ENCODE measurements at regions not wholly inside any gene's neighbourhood (a gene's known extent, or its start where the extent isn't known, plus 50 kb on each side); places are given as distances from the start of the nearest gene placed in this dataset.

DNA sequence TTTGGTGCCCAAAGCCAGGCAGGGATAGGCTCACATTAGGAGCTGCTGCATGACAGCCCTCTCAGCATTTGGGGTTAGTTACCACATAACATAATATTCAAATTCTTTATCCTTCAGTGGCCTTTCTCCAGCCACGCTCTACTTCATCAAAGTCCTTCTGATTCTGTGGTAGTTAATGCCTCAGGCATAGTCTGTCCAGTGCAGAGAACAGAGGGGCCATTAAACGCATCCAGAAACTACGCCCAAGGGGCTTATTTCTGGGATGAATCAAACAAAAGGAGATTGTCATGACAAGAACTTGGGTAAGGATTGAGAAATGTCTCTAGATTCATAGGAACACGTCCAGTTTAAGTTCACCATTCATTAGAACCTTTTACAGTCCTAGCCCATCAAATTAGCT is 183.4 kb upstream of the PLXNC1 start:
- H3K27me3 ChIP-seq (ENCODE audit: control insufficient read depth, insufficient read depth, low read length), result no peaks in the 10 kb centered on the region
- H3K9ac ChIP-seq (ENCODE audit: low read length), result no peak overlapping the region
- H3K4me1 ChIP-seq (ENCODE audit: control insufficient read depth, insufficient read depth, low read length), result no peaks in the 10 kb centered on the region

GRCh38 chr12:93966516-93967133 is 181.8 kb upstream of the PLXNC1 start:
- H3K9ac ChIP-seq (ENCODE audit: low read length), result no peak overlapping the region
- no peaks in the 10 kb centered on the region for H3K4me1 ChIP-seq (ENCODE audit: control insufficient read depth, insufficient read depth, low read length)
- no peaks in the 10 kb centered on the region for H3K9me3 ChIP-seq (ENCODE audit: control insufficient read depth, insufficient read depth, low read depth, low read length)
- H3K27me3 ChIP-seq (ENCODE audit: control insufficient read depth, insufficient read depth, low read length), result no peaks in the 10 kb centered on the region
- no peaks in the 10 kb centered on the region for H3K36me3 ChIP-seq (ENCODE audit: control insufficient read depth, insufficient read depth, low read length)
- H3K4me3 ChIP-seq (ENCODE audit: low read depth, low read length), result no peak overlapping the region
- H3K27ac ChIP-seq (ENCODE audit: low read depth, low read length), result no peak overlapping the region

More for the DNA sequence above, 183.4 kb upstream of the PLXNC1 start:
- Histone ChIP-seq H3K27ac (ENCODE audit: low read depth, low read length) (no peak overlapping the region), H3K4me3 (ENCODE audit: low read depth, low read length) (no peak overlapping the region), H3K9me3 (ENCODE audit: control insufficient read depth, insufficient read depth, low read depth, low read length) (no peaks in the 10 kb centered on the region), H3K36me3 (ENCODE audit: control insufficient read depth, insufficient read depth, low read length) (no peaks in the 10 kb centered on the region)

- Histone ChIP-seq H3K9ac (ENCODE audit: low read length) (no peak overlapping the region), H3K4me1 (ENCODE audit: control insufficient read depth, insufficient read depth, low read length) (no peaks in the 10 kb centered on the region), H3K27ac (ENCODE audit: low read depth, low read length) (no peak overlapping the region), H3K36me3 (ENCODE audit: control insufficient read depth, insufficient read depth, low read length) (no peaks in the 10 kb centered on the region), H3K9me3 (ENCODE audit: control insufficient read depth, insufficient read depth, low read depth, low read length) (no peaks in the 10 kb centered on the region), H3K27me3 (ENCODE audit: control insufficient read depth, insufficient read depth, low read length) (no peaks in the 10 kb centered on the region), H3K4me3 (ENCODE audit: low read depth, low read length) (no peak overlapping the region)
Observed at GRCh38 chr12:93967454-93967853, 180.9 kb upstream of the PLXNC1 start.

GRCh38 chr12:93968536-93969285 is 179.7 kb upstream of the PLXNC1 start:
- no peaks in the 10 kb centered on the region for H3K36me3 ChIP-seq (ENCODE audit: control insufficient read depth, insufficient read depth, low read length)
- H3K4me1 ChIP-seq (ENCODE audit: control insufficient read depth, insufficient read depth, low read length), result no peaks in the 10 kb centered on the region

GRCh38 chr12:93970900-93971688 is 177.3 kb upstream of the PLXNC1 start:
- Histone ChIP-seq H3K9ac (ENCODE audit: low read length) (no peak overlapping the region), H3K27ac (ENCODE audit: low read depth, low read length) (no peak overlapping the region), H3K27me3 (ENCODE audit: control insufficient read depth, insufficient read depth, low read length) (no peaks in the 10 kb centered on the region), H3K4me3 (ENCODE audit: low read depth, low read length) (no peak overlapping the region), H3K4me1 (ENCODE audit: control insufficient read depth, insufficient read depth, low read length) (no peaks in the 10 kb centered on the region), H3K36me3 (ENCODE audit: control insufficient read depth, insufficient read depth, low read length) (no peaks in the 10 kb centered on the region), H3K9me3 (ENCODE audit: control insufficient read depth, insufficient read depth, low read depth, low read length) (no peaks in the 10 kb centered on the region)

More at GRCh38 chr12:93968536-93969285, 179.7 kb upstream of the PLXNC1 start:
- Histone ChIP-seq H3K9ac (ENCODE audit: low read length) (no peak overlapping the region), H3K27ac (ENCODE audit: low read depth, low read length) (no peak overlapping the region), H3K9me3 (ENCODE audit: control insufficient read depth, insufficient read depth, low read depth, low read length) (no peaks in the 10 kb centered on the region), H3K4me3 (ENCODE audit: low read depth, low read length) (no peak overlapping the region), H3K27me3 (ENCODE audit: control insufficient read depth, insufficient read depth, low read length) (no peaks in the 10 kb centered on the region)

DNA sequence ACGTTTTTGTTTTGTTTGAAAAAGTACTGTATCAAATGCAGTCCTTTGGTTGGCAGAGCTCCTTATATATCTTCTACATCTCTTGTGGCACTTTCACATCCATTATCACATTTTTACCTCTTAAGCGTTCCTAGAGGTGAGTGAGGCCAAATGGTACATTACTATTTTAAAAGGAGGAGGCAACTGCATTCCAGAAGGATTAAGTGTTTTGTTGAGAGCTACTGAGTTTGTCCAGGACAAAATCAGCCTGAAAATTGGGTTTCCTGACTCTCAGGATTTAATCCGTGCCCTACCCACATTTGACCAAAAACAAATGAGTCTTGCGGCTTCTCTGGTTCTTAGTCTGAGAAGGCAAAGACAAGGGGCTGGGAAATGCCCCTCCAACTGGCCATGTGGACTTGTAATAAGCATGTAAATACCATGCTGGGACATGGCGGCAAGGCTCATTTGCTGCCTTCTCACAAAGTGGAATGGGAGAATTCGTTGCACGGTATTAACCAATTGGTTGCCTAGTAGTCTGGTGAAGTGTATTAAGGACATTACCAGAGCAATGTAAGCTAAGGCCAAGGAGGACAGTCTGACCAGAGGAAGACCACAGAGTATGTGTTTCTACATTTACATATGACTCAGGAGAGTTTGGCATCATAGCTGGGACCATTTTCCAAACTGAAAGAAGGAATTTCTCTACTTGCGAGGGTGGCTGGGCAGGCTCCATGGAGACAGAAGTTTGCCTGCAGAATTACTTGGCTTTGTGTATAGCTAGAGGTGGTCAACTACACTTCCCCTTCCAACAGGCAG is 175.8 kb upstream of the PLXNC1 start:
- Histone ChIP-seq H3K9me3 (ENCODE audit: control insufficient read depth, insufficient read depth, low read depth, low read length) (no peaks in the 10 kb centered on the region), H3K4me3 (ENCODE audit: low read depth, low read length) (no peak overlapping the region)

DNA sequence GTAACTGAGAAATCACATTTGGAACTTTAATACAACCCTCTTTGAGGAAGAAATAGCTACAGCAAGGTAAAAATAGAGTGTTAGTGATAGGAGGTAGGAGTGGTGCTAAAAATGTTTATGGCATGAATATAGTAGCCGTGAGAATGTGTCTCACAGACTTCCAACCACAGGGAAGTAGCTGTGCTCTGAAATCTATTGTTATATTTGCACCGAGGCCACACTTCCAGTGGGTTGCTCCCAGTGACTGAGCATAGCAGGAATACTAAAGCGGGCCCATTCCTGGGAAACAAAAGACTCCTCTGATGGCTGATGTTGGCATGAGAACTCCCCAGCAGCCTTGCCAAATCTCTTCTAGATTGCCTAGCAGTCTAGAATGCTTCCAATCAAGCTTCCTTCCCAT is 174.1 kb upstream of the PLXNC1 start:
- Histone ChIP-seq H3K9ac (ENCODE audit: low read length) (no peak overlapping the region), H3K4me1 (ENCODE audit: control insufficient read depth, insufficient read depth, low read length) (no peaks in the 10 kb centered on the region), H3K4me3 (ENCODE audit: low read depth, low read length) (no peak overlapping the region), H3K27me3 (ENCODE audit: control insufficient read depth, insufficient read depth, low read length) (no peaks in the 10 kb centered on the region), H3K9me3 (ENCODE audit: control insufficient read depth, insufficient read depth, low read depth, low read length) (no peaks in the 10 kb centered on the region), H3K36me3 (ENCODE audit: control insufficient read depth, insufficient read depth, low read length) (no peaks in the 10 kb centered on the region), H3K27ac (ENCODE audit: low read depth, low read length) (no peak overlapping the region)

More for the DNA sequence above, 175.8 kb upstream of the PLXNC1 start:
- H3K27me3 ChIP-seq (ENCODE audit: control insufficient read depth, insufficient read depth, low read length), result no peaks in the 10 kb centered on the region
- H3K36me3 ChIP-seq (ENCODE audit: control insufficient read depth, insufficient read depth, low read length), result no peaks in the 10 kb centered on the region
- H3K4me1 ChIP-seq (ENCODE audit: control insufficient read depth, insufficient read depth, low read length), result no peaks in the 10 kb centered on the region
- no peak overlapping the region for H3K27ac ChIP-seq (ENCODE audit: low read depth, low read length)
- H3K9ac ChIP-seq (ENCODE audit: low read length), result no peak overlapping the region

- Histone ChIP-seq H3K27me3 (ENCODE audit: control insufficient read depth, insufficient read depth, low read length) (no peaks in the 10 kb centered on the region), H3K4me1 (ENCODE audit: control insufficient read depth, insufficient read depth, low read length) (no peaks in the 10 kb centered on the region), H3K4me3 (ENCODE audit: low read depth, low read length) (no peak overlapping the region), H3K9ac (ENCODE audit: low read length) (no peak overlapping the region), H3K36me3 (ENCODE audit: control insufficient read depth, insufficient read depth, low read length) (no peaks in the 10 kb centered on the region), H3K27ac (ENCODE audit: low read depth, low read length) (no peak overlapping the region), H3K9me3 (ENCODE audit: control insufficient read depth, insufficient read depth, low read depth, low read length) (no peaks in the 10 kb centered on the region)
Observed at GRCh38 chr12:93976024-93976423, 172.4 kb upstream of the PLXNC1 start.

DNA sequence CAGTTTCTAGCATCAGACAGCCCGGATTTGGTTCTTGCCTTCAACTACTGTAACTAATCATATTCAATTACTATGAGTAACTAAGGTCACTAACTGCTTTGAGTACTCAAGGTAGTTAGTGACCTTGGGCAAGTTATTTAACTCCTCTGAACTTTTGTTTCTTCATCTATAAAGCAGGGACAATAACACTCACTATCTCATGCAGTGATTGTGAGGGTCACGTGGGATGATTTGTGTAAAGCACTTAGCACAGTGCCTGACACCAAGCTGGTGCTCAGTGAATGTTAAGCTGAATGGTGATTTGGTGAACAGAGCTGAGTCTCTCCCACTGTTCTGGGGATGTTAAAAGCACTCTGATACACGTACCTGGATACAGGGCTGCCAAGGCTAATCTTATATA is 171.3 kb upstream of the PLXNC1 start:
- H3K27ac ChIP-seq (ENCODE audit: low read depth, low read length), result no peak overlapping the region
- no peaks in the 10 kb centered on the region for H3K4me1 ChIP-seq (ENCODE audit: control insufficient read depth, insufficient read depth, low read length)
- H3K9ac ChIP-seq (ENCODE audit: low read length), result no peak overlapping the region
- no peaks in the 10 kb centered on the region for H3K9me3 ChIP-seq (ENCODE audit: control insufficient read depth, insufficient read depth, low read depth, low read length)
- H3K27me3 ChIP-seq (ENCODE audit: control insufficient read depth, insufficient read depth, low read length), result no peaks in the 10 kb centered on the region
- no peak overlapping the region for H3K4me3 ChIP-seq (ENCODE audit: low read depth, low read length)
- H3K36me3 ChIP-seq (ENCODE audit: control insufficient read depth, insufficient read depth, low read length), result no peaks in the 10 kb centered on the region

DNA sequence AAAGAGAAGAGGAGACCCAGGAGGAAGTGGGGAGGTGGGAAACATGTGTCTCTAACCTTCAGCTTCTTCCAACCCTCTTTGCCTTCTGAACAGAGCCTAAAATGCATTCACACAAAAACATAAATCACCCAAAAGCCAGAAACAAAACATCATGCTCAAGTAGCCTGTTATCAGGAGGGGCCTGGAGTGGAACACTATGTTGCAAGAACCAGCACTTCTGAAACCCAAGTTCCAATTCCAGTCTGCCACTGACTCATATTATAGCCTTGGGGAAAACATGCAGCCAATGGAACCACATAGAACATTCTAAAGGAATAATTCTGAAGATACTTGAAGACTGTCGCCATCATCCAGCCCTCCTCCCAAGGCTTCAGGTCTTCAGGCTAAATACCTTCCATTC is 169.8 kb upstream of the PLXNC1 start:
- no peaks in the 10 kb centered on the region for H3K27me3 ChIP-seq (ENCODE audit: control insufficient read depth, insufficient read depth, low read length)
- H3K4me3 ChIP-seq (ENCODE audit: low read depth, low read length), result no peak overlapping the region
- no peaks in the 10 kb centered on the region for H3K36me3 ChIP-seq (ENCODE audit: control insufficient read depth, insufficient read depth, low read length)
- H3K9me3 ChIP-seq (ENCODE audit: control insufficient read depth, insufficient read depth, low read depth, low read length), result no peaks in the 10 kb centered on the region
- H3K4me1 ChIP-seq (ENCODE audit: control insufficient read depth, insufficient read depth, low read length), result peaks cover 6% of the 10 kb centered on the region; the same call in 1 of the 2 replicates
- H3K9ac ChIP-seq (ENCODE audit: low read length), result no peak overlapping the region
- H3K27ac ChIP-seq (ENCODE audit: low read depth, low read length), result no peak overlapping the region
